Left lung (tissue), 4 donors: ENCODE measurements at regions not wholly inside any gene's neighbourhood (a gene's known extent, or its start where the extent isn't known, plus 50 kb on each side); places are given as distances from the start of the nearest gene placed in this dataset.

Source experiments
- ATAC-seq: fragments of 200-7000 bp; cut with Tn5 transposase; one replicate; pipeline ENCODE4 v1.9.1; 2020; ENCODE audit warnings: moderate library complexity
- DNase-seq, 4 donors: peaks; one replicate each; pipeline ENCODE4 v3.0.0-alpha.2; 2013 to 2020
- H3K27ac ChIP-seq, 2 donors: fragments of 200-600 bp; sonication (generic) in 1 of 2; one replicate each; pipeline versions ENCODE4 v1.5.0 to v1.8.0; 2020 to 2021
- H3K27me3 ChIP-seq, 2 donors: fragments of 200-600 bp; sonication (generic) in 1 of 2; one replicate each; pipeline versions ENCODE4 v1.5.0 to v1.8.0; 2020 to 2021
- H3K36me3 ChIP-seq, 2 donors: fragments of 200-600 bp; sonication (generic) in 1 of 2; one replicate each; pipeline versions ENCODE4 v1.5.0 to v1.8.0; 2020 to 2021
- H3K4me1 ChIP-seq, 2 donors: fragments of 200-600 bp; one replicate each; pipeline ENCODE4 v1.8.0; 2021
- H3K4me3 ChIP-seq, 2 donors: fragments of 200-600 bp; sonication (generic) in 1 of 2; one replicate each; pipeline versions ENCODE4 v1.5.0 to v1.8.0; 2020 to 2021; ENCODE audit warnings: mild to moderate bottlenecking in 1 of 2
- H3K9me3 ChIP-seq, 2 donors: fragments of 200-600 bp; sonication (generic) in 1 of 2; one replicate each; pipeline versions ENCODE4 v1.5.0 to v1.8.0; 2020 to 2021
- intact Hi-C, 2 donors: fragments of 100-400 bp; cut with DNase I; formaldehyde crosslinking; loops; one replicate each; pipeline versions ENCODE4 v1.11.2 to v1.14.2; 2022
- TF ChIP-seq, protein P1 (sequence below), 2 donors: fragments of 200-600 bp; sonication (generic) in 1 of 2; IDR thresholded peaks; one replicate each; pipeline versions ENCODE4 v1.5.0 to v1.8.0; 2021; ENCODE audit warnings: antibody characterized with exemption in 2 of 2
- donor health status: DM: no; HTN: yes; CAD: no.
- donor health status: DM: no; HTN: no; CAD: no.

- intact Hi-C loops, result no loop called here
- ATAC-seq, result no peak
- H3K27ac ChIP-seq, result no peak overlapping the region
Measured at GRCh38 chr12:126855768-126856167, 1411.2 kb upstream of the TMEM132C start.

DNA sequence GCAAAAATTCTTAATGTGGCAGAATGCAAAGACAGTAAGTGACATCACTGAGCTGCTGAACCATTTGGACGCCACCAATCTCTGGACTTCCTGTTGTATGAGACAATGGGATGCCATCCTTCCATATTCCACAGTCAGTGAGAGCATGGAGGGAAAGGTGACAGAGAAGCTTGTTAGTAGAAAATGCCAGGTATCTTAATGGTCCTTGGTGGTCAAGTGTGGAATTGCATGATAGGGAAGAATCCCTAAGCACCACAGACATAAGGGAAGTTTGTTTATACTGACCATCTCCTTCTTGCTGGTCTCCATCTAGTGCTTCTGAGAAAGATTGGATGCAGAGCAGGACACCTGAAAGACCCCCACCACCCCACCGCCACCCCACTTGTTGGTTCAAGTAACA, 1410.0 kb upstream of the TMEM132C start:
- H3K36me3 ChIP-seq, result no peaks in the 10 kb centered on the region
- H3K4me3 ChIP-seq, result no peak overlapping the region
- H3K4me1 ChIP-seq, result no peaks in the 10 kb centered on the region
- no peak for ATAC-seq
- no peaks in the 10 kb centered on the region for H3K9me3 ChIP-seq
- TF ChIP-seq, protein P1, sequence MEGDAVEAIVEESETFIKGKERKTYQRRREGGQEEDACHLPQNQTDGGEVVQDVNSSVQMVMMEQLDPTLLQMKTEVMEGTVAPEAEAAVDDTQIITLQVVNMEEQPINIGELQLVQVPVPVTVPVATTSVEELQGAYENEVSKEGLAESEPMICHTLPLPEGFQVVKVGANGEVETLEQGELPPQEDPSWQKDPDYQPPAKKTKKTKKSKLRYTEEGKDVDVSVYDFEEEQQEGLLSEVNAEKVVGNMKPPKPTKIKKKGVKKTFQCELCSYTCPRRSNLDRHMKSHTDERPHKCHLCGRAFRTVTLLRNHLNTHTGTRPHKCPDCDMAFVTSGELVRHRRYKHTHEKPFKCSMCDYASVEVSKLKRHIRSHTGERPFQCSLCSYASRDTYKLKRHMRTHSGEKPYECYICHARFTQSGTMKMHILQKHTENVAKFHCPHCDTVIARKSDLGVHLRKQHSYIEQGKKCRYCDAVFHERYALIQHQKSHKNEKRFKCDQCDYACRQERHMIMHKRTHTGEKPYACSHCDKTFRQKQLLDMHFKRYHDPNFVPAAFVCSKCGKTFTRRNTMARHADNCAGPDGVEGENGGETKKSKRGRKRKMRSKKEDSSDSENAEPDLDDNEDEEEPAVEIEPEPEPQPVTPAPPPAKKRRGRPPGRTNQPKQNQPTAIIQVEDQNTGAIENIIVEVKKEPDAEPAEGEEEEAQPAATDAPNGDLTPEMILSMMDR (IDR thresholded peaks at IDR 0.05), result no peak
- no peaks in the 10 kb centered on the region for H3K27me3 ChIP-seq
- DNase-seq, result no peak
- no peak overlapping the region for H3K27ac ChIP-seq
- intact Hi-C loops, result no loop called here

More at GRCh38 chr12:126855768-126856167, 1411.2 kb upstream of the TMEM132C start:
- Histone ChIP-seq H3K9me3 (no peaks in the 10 kb centered on the region), H3K4me3 (no peak overlapping the region), H3K4me1 (no peaks in the 10 kb centered on the region), H3K27me3 (no peaks in the 10 kb centered on the region), H3K36me3 (no peaks in the 10 kb centered on the region)
- TF ChIP-seq, protein P1 (IDR thresholded peaks at IDR 0.05), result no peak
- DNase-seq, result no peak

DNA sequence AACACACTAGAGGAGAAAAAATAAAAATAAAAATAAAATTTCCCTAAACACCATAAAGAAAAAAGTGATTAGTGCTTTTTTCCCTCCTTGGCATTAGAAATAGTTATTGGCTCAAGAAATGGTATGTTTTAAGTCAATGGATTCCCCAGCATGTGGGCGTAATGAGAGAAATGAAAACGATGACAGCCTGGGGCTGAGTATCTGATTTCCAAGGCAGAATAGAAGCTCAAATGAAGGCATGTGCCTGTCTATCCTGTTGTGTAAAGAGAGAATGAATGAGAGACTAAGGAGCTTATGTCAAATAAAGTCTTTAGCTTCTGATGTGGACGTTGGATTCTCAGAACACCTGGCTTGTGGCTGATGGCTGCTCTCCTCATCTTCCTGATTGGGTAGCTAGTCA, 1408.4 kb upstream of the TMEM132C start:
- Histone ChIP-seq H3K9me3 (no peaks in the 10 kb centered on the region), H3K4me3 (no peak overlapping the region), H3K27ac (no peak overlapping the region), H3K36me3 (no peaks in the 10 kb centered on the region), H3K4me1 (no peaks in the 10 kb centered on the region), H3K27me3 (no peaks in the 10 kb centered on the region)
- no peak for DNase-seq
- no peak for ATAC-seq
- TF ChIP-seq, protein P1 (IDR thresholded peaks at IDR 0.05), result no peak
- intact Hi-C loops, result no loop called here

DNA sequence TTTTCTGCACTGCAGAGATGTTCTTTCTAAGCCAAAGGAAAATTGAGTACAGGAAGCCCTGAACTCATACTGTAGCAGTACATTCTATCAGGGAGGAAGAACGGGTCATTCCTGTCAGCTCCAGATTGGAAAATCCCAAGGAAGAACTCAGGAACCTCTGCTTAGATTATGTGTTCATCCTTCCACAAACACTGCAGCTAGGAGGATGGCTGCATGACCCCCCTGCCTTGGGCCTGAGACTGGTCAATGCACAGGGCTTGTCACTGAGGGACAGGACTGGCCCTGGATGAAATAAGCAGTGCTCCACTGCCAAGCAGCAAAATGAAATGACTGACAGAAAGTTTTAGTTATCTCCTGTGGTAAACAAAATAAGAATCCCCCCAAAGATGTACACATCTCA, 1406.8 kb upstream of the TMEM132C start:
- Histone ChIP-seq H3K36me3 (no peaks in the 10 kb centered on the region), H3K27ac (no peak overlapping the region), H3K27me3 (no peaks in the 10 kb centered on the region), H3K4me1 (no peaks in the 10 kb centered on the region), H3K4me3 (no peak overlapping the region), H3K9me3 (no peaks in the 10 kb centered on the region)
- intact Hi-C loops, result no loop called here
- DNase-seq (no peak), ATAC-seq (no peak)
- TF ChIP-seq, protein P1 (IDR thresholded peaks at IDR 0.05), result no peak

GRCh38 chr12:126862500-126862899, 1404.5 kb upstream of the TMEM132C start:
- H3K36me3 ChIP-seq, result no peaks in the 10 kb centered on the region
- H3K27ac ChIP-seq, result no peak overlapping the region
- DNase-seq (no peak), ATAC-seq (no peak)
- H3K9me3 ChIP-seq, result no peaks in the 10 kb centered on the region
- H3K27me3 ChIP-seq, result no peaks in the 10 kb centered on the region
- intact Hi-C loops, result no loop called here
- TF ChIP-seq, protein P1 (IDR thresholded peaks at IDR 0.05), result no peak
- H3K4me3 ChIP-seq, result no peak overlapping the region
- no peaks in the 10 kb centered on the region for H3K4me1 ChIP-seq
